PFSK-1 (cell line): ENCODE measurements at regions not wholly inside any gene's neighbourhood (a gene's known extent, or its start where the extent isn't known, plus 50 kb on each side); places are given as distances from the start of the nearest gene placed in this dataset.

Experiments used
- FOXP2 ChIP-seq: optimal IDR thresholded peaks from 2 replicates; pipeline ENCODE3; 2011; ENCODE audit warnings: borderline replicate concordance, control low read depth, inconsistent platforms; ENCODE audit not compliant: insufficient read depth; ENCODE audit errors: extremely low read length, extremely low read depth
- POLR2AphosphoS5 ChIP-seq: IDR thresholded peaks from 2 replicates; pipeline ENCODE4 v1.6.1; 2012; ENCODE audit warnings: low read depth, mild to moderate bottlenecking, control low read depth, low read length, moderate library complexity
- SIN3A ChIP-seq: IDR thresholded peaks from 2 replicates; pipeline ENCODE4 v1.6.1; 2012; ENCODE audit warnings: mild to moderate bottlenecking, low read length, moderate library complexity, borderline replicate concordance; ENCODE audit not compliant: insufficient read depth
- TAF1 ChIP-seq: IDR thresholded peaks from 2 replicates; pipeline ENCODE4 v1.6.1; 2012; ENCODE audit warnings: low read length, control low read depth, borderline replicate concordance; ENCODE audit not compliant: insufficient read depth
- TF ChIP-seq, protein P1 (sequence below), 2 experiments: IDR thresholded peaks; 2 replicates each; pipeline versions ENCODE4 v1.6.1 to v1.8.0; 2011 to 2012; ENCODE audit warnings: low read depth in 2 of 2, low read length in 2 of 2, control low read depth in 1 of 2, inconsistent platforms in 1 of 2, mild to moderate bottlenecking in 1 of 2, moderate library complexity in 1 of 2; ENCODE audit not compliant: insufficient read depth in 1 of 2

DNA sequence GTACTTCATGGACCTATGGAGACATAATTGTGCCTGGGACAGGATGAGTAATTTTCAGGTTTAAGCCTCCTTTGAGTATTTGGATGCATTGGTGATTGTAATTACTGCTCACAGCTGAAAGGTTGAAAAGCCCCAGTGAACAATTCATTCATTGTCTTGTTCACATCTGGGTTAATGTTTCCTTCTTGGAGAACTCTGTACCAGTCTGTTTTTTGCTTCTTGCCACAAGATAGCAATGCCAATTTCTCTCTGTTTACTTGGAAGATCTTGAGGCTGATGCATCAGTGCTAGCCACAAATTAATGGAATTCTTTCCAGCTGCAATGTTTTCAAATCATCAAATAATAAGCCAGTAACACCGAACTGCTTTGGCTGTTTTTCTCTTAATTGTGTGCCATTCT lies 207.8 kb downstream of the BMP2 start:
- TF ChIP-seq TAF1 (no peak), FOXP2 (no peak), POLR2AphosphoS5 (no peak), SIN3A (no peak)
- TF ChIP-seq, protein P1, sequence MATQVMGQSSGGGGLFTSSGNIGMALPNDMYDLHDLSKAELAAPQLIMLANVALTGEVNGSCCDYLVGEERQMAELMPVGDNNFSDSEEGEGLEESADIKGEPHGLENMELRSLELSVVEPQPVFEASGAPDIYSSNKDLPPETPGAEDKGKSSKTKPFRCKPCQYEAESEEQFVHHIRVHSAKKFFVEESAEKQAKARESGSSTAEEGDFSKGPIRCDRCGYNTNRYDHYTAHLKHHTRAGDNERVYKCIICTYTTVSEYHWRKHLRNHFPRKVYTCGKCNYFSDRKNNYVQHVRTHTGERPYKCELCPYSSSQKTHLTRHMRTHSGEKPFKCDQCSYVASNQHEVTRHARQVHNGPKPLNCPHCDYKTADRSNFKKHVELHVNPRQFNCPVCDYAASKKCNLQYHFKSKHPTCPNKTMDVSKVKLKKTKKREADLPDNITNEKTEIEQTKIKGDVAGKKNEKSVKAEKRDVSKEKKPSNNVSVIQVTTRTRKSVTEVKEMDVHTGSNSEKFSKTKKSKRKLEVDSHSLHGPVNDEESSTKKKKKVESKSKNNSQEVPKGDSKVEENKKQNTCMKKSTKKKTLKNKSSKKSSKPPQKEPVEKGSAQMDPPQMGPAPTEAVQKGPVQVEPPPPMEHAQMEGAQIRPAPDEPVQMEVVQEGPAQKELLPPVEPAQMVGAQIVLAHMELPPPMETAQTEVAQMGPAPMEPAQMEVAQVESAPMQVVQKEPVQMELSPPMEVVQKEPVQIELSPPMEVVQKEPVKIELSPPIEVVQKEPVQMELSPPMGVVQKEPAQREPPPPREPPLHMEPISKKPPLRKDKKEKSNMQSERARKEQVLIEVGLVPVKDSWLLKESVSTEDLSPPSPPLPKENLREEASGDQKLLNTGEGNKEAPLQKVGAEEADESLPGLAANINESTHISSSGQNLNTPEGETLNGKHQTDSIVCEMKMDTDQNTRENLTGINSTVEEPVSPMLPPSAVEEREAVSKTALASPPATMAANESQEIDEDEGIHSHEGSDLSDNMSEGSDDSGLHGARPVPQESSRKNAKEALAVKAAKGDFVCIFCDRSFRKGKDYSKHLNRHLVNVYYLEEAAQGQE (IDR thresholded peaks at IDR 0.05; ENCODE audit: insufficient read depth in 1 of 2, low read depth in 2 of 2, low read length in 2 of 2): no peak

DNA sequence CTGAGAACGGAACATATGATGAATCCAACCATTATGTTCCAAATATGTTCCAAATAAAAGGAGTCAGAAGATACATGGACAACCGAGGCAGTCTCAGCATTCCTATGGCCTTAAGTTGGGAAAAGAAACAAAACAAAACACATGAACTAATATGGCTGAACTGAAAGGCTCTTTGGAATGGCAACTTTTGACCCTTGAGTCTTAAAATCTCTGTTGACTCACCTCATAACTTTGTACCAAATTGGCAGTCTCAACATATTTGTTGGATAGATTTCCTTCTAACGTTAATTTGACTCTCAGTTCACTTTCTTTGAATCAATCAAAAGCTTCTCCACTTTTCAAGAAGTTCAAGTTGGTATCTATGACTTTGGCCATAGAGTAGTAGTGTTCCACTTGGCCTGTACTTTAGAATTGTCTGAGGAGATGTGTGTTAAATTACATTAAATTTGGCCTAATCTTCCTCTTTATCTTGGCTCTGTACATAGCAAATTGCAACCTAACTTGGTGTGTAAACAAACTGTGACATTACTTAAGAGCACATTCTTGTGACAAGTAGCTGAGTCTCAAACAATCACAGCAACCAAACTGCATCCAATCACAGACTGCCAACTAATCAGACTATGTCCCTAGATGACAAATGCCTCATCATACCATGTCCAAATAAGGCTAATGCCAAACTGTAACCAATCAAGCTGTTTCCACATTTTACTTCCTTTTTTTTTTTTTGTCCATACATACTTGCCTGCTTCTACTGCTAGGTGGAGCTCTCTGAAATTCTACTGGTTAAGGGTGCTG lies 208.8 kb downstream of the BMP2 start:
- TF ChIP-seq FOXP2 (no peak), SIN3A (no peak), POLR2AphosphoS5 (no peak)
- TF ChIP-seq, protein P1 (IDR thresholded peaks at IDR 0.05; ENCODE audit: insufficient read depth in 1 of 2, low read depth in 2 of 2, low read length in 2 of 2): no peak

DNA sequence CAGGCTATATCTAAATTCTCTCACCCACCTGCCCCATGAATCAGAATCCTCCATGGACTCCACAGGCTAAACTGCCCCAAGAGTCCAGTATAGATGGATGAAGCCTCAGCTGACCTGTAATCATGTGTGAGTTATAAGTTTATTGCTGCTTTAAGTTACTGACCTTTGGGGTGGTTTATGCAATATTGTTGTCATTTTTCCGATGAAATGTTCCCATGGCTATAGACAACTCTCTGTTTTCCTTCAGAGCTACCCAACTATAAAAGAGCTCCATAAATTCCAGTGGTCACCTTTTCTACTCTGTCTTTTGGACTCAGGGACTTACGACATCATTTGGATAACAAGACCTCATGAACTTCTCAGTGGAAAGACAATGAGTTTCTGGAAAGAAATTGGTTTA lies 212.1 kb downstream of the BMP2 start:
- TF ChIP-seq POLR2AphosphoS5: no peak

DNA sequence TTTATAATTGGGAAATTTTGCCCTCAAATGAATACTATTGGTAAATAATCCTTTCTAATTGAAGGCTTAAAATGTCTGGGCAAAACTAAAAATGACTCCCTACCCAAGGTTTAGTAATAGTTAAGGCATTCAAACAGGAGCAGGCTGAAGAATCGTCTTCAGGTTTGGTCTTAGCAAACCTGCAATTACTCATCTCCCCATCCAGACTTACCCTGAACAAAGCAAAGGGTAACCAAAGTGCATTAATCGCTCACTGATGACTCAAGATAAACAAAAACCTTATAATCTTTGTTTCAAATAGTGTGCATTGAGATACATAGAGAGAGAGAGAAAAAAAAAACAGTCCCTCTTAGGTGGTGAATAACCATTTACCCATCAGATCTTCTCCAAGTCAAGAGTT lies 225.5 kb downstream of the BMP2 start:
- TF ChIP-seq, protein P1 (IDR thresholded peaks at IDR 0.05; ENCODE audit: insufficient read depth in 1 of 2, low read depth in 2 of 2, low read length in 2 of 2): no peak
- TF ChIP-seq POLR2AphosphoS5: no peak
- no peak for TF ChIP-seq TAF1
- no peak for TF ChIP-seq FOXP2
- TF ChIP-seq SIN3A: no peak

DNA sequence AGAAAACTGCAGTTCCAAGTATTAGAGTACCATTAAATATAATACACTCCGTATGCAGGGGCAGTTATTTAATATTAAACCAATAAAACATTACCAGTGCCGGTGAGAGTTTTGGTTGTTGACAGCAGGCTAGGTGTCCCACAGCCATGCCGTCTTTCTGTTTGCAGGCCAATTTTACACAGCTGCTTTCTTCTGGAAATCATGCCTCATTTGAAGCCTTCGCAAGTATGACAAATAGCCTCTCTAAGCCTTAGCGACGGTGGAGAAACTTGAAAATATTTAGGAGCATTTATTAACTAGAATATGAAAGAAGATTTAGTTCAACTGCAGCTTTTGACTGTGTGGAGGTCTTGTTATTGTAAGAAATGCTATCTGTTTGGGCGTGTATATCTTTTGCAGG lies 226.0 kb downstream of the BMP2 start:
- no peak for TF ChIP-seq POLR2AphosphoS5
- TF ChIP-seq FOXP2: no peak
- TF ChIP-seq SIN3A: no peak
- no peak for TF ChIP-seq TAF1
- TF ChIP-seq, protein P1 (IDR thresholded peaks at IDR 0.05; ENCODE audit: insufficient read depth in 1 of 2, low read depth in 2 of 2, low read length in 2 of 2): no peak
